GM23338 (cell line): ENCODE measurements at regions not wholly inside any gene's neighbourhood (a gene's known extent, or its start where the extent isn't known, plus 50 kb on each side); places are given as distances from the start of the nearest gene placed in this dataset.

Source experiments
- ATAC-seq: fragments of 200-7000 bp; cut with Tn5 transposase; 3 replicates; pipeline ENCODE4 v1.9.1; 2020
- DNase-seq: peaks from one replicate; pipeline ENCODE4 v3.0.0-alpha.2; 2015; ENCODE audit warnings: low spot score
- H2AFZ ChIP-seq: fragments of 200-600 bp; sonication (generic); 2 replicates; pipeline ENCODE4 v1.8.0; 2016; ENCODE audit warnings: antibody characterized with exemption, mild to moderate bottlenecking, moderate library complexity
- H3F3A ChIP-seq: fragments of 200-600 bp; sonication (generic); replicated peaks from 2 replicates; pipeline ENCODE4 v1.8.0; 2017; ENCODE audit warnings: antibody characterized with exemption, mixed run types, low read depth
- H3K27ac ChIP-seq: fragments of 200-600 bp; sonication (generic); 2 replicates; pipeline ENCODE4 v1.6.1; 2016; ENCODE audit warnings: low read depth
- H3K27me3 ChIP-seq: fragments of 200-600 bp; sonication (generic); 2 replicates; pipeline ENCODE4 v1.8.0; 2016; ENCODE audit warnings: mild to moderate bottlenecking, mixed run types, moderate library complexity; ENCODE audit not compliant: insufficient read depth
- H3K36me3 ChIP-seq: fragments of 200-600 bp; sonication (generic); 2 replicates; pipeline ENCODE4 v1.8.0; 2016; ENCODE audit warnings: mild to moderate bottlenecking; ENCODE audit not compliant: insufficient read depth
- H3K4me1 ChIP-seq: fragments of 200-600 bp; sonication (generic); 2 replicates; pipeline ENCODE4 v1.8.0; 2016; ENCODE audit warnings: mild to moderate bottlenecking, moderate library complexity; ENCODE audit not compliant: insufficient read depth
- H3K4me2 ChIP-seq: fragments of 200-600 bp; sonication (generic); 2 replicates; pipeline ENCODE4 v1.7.1; 2017; ENCODE audit warnings: mixed run types
- H3K4me3 ChIP-seq: fragments of 200-600 bp; sonication (generic); 2 replicates; pipeline ENCODE4 v1.6.1; 2016; ENCODE audit warnings: mixed run types
- H3K79me2 ChIP-seq: fragments of 200-600 bp; sonication (generic); replicated peaks from 2 replicates; pipeline ENCODE4 v1.8.0; 2017; ENCODE audit warnings: mild to moderate bottlenecking; ENCODE audit not compliant: insufficient read depth
- H3K9me2 ChIP-seq: fragments of 200-600 bp; sonication (generic); 2 replicates; pipeline ENCODE4 v1.8.0; 2017; ENCODE audit not compliant: insufficient read depth
- H4K20me1 ChIP-seq: fragments of 200-600 bp; sonication (generic); replicated peaks from 2 replicates; pipeline ENCODE4 v1.8.0; 2017; ENCODE audit warnings: mild to moderate bottlenecking; ENCODE audit not compliant: insufficient read depth
- H3K27ac Mint-ChIP-seq: 2 replicates; pipeline ENCODE4 v1.8.0; 2020; ENCODE audit warnings: inconsistent platforms, mild to moderate bottlenecking, moderate library complexity, mixed read lengths
- H3K27me3 Mint-ChIP-seq: 3 replicates; pipeline ENCODE4 v1.8.0; 2022; ENCODE audit warnings: low read depth, mild to moderate bottlenecking, moderate library complexity, mixed read lengths, inconsistent platforms; ENCODE audit not compliant: insufficient read depth, poor library complexity
- H3K36me3 Mint-ChIP-seq: 3 replicates; pipeline ENCODE4 v1.8.0; 2021; ENCODE audit warnings: low read depth, mild to moderate bottlenecking, inconsistent platforms, moderate library complexity, mixed read lengths
- H3K4me1 Mint-ChIP-seq: 3 replicates; pipeline ENCODE4 v1.8.0; 2020; ENCODE audit warnings: mild to moderate bottlenecking, inconsistent platforms, mixed read lengths
- H3K4me3 Mint-ChIP-seq: 3 replicates; pipeline ENCODE4 v1.8.0; 2021; ENCODE audit warnings: moderate library complexity, mild to moderate bottlenecking, inconsistent platforms, mixed read lengths
- H3K9me3 Mint-ChIP-seq: 3 replicates; pipeline ENCODE4 v1.8.0; 2020; ENCODE audit warnings: moderate library complexity, mild to moderate bottlenecking, inconsistent platforms, mixed read lengths
- EZH2 ChIP-seq: fragments of 200-600 bp; sonication (generic); IDR thresholded peaks from one replicate; pipeline ENCODE4 v1.8.0; 2017; ENCODE audit warnings: antibody characterized with exemption, mild to moderate bottlenecking, low read depth; ENCODE audit not compliant: unreplicated experiment
- EZH2phosphoT487 ChIP-seq: fragments of 200-600 bp; sonication (generic); IDR thresholded peaks from one replicate; pipeline ENCODE4 v1.8.1; 2018; ENCODE audit warnings: antibody characterized with exemption; ENCODE audit not compliant: unreplicated experiment
- JUNB ChIP-seq: IDR thresholded peaks from one replicate; pipeline ENCODE4 v1.6.1; 2016; ENCODE audit warnings: antibody characterized with exemption; ENCODE audit not compliant: unreplicated experiment
- STAT1 ChIP-seq: IDR thresholded peaks from one replicate; pipeline ENCODE4 v1.6.1; 2016; ENCODE audit warnings: antibody characterized with exemption; ENCODE audit not compliant: unreplicated experiment
- ZNF114 ChIP-seq: fragments of 250-450 bp; sonication (Bioruptor Pico); IDR thresholded peaks from 2 replicates; pipeline ENCODE4 v1.5.0; 2020; ENCODE audit warnings: mild to moderate bottlenecking, moderate library complexity
- ZNF331 ChIP-seq: fragments of 250-450 bp; sonication (Bioruptor Pico); IDR thresholded peaks from 2 replicates; pipeline ENCODE4 v1.5.0; 2020; ENCODE audit warnings: low read depth, mild to moderate bottlenecking, moderate library complexity
- TF ChIP-seq, protein P1 (sequence below): IDR thresholded peaks from 2 replicates; pipeline ENCODE4 v1.6.1; 2016; ENCODE audit warnings: antibody characterized with exemption
- TF ChIP-seq, protein P2 (sequence below): fragments of 250-450 bp; sonication (Bioruptor Pico); IDR thresholded peaks from 2 replicates; pipeline ENCODE4 v1.5.0; 2020; ENCODE audit warnings: mild to moderate bottlenecking, moderate library complexity
- TF ChIP-seq, protein P3 (sequence below), 2 experiments: fragments of 200-600 bp in 1 of 2; sonication (generic) in 1 of 2; conservative IDR thresholded peaks; 2 replicates each; pipeline versions ENCODE4 v1.5.1 to v1.6.1; 2016 to 2017; ENCODE audit warnings: antibody characterized with exemption in 2 of 2, low read depth in 2 of 2, mild to moderate bottlenecking in 2 of 2, moderate library complexity in 1 of 2

DNA sequence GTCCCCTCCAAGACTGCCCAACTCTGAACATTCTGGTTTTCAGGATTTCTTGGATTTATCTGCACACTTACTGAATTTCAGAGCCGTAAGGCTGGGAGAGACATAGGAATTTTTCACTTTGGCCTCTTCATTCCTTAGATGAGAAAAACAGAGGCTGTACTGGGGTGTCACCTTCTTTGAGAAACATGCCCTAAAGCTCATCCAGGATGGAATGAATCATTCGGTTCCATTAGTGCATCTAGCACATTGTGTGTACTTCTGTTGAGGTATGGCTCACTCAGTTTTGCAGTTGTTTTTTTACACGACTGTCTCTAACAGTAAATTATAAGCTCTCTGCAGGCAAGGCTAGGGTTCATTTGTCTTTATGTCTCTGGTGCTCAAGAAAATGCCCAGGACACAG lies 383.4 kb downstream of the GATA3 start:
- ATAC-seq: no peak
- no peaks in the 10 kb centered on the region for H3F3A ChIP-seq
- no peaks in the 10 kb centered on the region for H3K27me3 ChIP-seq
- TF ChIP-seq ZNF331 (CRISPR knock-in tag) (no peak), JUNB (no peak), ZNF114 (CRISPR knock-in tag) (no peak), EZH2phosphoT487 (no peak), EZH2 (no peak), STAT1 (no peak)
- TF ChIP-seq, protein P1, sequence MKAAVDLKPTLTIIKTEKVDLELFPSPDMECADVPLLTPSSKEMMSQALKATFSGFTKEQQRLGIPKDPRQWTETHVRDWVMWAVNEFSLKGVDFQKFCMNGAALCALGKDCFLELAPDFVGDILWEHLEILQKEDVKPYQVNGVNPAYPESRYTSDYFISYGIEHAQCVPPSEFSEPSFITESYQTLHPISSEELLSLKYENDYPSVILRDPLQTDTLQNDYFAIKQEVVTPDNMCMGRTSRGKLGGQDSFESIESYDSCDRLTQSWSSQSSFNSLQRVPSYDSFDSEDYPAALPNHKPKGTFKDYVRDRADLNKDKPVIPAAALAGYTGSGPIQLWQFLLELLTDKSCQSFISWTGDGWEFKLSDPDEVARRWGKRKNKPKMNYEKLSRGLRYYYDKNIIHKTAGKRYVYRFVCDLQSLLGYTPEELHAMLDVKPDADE: no peak
- TF ChIP-seq, protein P2, sequence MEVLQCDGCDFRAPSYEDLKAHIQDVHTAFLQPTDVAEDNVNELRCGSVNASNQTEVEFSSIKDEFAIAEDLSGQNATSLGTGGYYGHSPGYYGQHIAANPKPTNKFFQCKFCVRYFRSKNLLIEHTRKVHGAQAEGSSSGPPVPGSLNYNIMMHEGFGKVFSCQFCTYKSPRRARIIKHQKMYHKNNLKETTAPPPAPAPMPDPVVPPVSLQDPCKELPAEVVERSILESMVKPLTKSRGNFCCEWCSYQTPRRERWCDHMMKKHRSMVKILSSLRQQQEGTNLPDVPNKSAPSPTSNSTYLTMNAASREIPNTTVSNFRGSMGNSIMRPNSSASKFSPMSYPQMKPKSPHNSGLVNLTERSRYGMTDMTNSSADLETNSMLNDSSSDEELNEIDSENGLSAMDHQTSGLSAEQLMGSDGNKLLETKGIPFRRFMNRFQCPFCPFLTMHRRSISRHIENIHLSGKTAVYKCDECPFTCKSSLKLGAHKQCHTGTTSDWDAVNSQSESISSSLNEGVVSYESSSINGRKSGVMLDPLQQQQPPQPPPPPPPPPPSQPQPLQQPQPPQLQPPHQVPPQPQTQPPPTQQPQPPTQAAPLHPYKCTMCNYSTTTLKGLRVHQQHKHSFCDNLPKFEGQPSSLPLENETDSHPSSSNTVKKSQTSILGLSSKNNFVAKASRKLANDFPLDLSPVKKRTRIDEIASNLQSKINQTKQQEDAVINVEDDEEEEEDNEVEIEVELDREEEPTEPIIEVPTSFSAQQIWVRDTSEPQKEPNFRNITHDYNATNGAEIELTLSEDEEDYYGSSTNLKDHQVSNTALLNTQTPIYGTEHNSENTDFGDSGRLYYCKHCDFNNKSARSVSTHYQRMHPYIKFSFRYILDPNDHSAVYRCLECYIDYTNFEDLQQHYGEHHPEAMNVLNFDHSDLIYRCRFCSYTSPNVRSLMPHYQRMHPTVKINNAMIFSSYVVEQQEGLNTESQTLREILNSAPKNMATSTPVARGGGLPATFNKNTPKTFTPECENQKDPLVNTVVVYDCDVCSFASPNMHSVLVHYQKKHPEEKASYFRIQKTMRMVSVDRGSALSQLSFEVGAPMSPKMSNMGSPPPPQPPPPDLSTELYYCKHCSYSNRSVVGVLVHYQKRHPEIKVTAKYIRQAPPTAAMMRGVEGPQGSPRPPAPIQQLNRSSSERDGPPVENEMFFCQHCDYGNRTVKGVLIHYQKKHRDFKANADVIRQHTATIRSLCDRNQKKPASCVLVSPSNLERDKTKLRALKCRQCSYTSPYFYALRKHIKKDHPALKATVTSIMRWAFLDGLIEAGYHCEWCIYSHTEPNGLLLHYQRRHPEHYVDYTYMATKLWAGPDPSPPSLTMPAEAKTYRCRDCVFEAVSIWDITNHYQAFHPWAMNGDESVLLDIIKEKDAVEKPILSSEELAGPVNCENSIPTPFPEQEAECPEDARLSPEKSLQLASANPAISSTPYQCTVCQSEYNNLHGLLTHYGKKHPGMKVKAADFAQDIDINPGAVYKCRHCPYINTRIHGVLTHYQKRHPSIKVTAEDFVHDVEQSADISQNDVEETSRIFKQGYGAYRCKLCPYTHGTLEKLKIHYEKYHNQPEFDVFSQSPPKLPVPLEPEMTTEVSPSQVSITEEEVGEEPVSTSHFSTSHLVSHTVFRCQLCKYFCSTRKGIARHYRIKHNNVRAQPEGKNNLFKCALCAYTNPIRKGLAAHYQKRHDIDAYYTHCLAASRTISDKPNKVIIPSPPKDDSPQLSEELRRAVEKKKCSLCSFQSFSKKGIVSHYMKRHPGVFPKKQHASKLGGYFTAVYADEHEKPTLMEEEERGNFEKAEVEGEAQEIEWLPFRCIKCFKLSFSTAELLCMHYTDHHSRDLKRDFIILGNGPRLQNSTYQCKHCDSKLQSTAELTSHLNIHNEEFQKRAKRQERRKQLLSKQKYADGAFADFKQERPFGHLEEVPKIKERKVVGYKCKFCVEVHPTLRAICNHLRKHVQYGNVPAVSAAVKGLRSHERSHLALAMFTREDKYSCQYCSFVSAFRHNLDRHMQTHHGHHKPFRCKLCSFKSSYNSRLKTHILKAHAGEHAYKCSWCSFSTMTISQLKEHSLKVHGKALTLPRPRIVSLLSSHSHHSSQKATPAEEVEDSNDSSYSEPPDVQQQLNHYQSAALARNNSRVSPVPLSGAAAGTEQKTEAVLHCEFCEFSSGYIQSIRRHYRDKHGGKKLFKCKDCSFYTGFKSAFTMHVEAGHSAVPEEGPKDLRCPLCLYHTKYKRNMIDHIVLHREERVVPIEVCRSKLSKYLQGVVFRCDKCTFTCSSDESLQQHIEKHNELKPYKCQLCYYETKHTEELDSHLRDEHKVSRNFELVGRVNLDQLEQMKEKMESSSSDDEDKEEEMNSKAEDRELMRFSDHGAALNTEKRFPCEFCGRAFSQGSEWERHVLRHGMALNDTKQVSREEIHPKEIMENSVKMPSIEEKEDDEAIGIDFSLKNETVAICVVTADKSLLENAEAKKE: no peak
- TF ChIP-seq, protein P3, sequence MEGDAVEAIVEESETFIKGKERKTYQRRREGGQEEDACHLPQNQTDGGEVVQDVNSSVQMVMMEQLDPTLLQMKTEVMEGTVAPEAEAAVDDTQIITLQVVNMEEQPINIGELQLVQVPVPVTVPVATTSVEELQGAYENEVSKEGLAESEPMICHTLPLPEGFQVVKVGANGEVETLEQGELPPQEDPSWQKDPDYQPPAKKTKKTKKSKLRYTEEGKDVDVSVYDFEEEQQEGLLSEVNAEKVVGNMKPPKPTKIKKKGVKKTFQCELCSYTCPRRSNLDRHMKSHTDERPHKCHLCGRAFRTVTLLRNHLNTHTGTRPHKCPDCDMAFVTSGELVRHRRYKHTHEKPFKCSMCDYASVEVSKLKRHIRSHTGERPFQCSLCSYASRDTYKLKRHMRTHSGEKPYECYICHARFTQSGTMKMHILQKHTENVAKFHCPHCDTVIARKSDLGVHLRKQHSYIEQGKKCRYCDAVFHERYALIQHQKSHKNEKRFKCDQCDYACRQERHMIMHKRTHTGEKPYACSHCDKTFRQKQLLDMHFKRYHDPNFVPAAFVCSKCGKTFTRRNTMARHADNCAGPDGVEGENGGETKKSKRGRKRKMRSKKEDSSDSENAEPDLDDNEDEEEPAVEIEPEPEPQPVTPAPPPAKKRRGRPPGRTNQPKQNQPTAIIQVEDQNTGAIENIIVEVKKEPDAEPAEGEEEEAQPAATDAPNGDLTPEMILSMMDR (conservative IDR thresholded peaks at IDR 0.05; ENCODE audit: low read depth in 2 of 2): no peak
- H3K4me2 ChIP-seq: no peak overlapping the region
- H3K36me3 ChIP-seq: no peaks in the 10 kb centered on the region
- Mint-ChIP-seq H3K27ac (no peak overlapping the region), H3K27me3 (peaks cover 2% of the 10 kb centered on the region), H3K4me3 (no peak overlapping the region), H3K9me3 (no peaks in the 10 kb centered on the region), H3K4me1 (no peaks in the 10 kb centered on the region), H3K36me3 (no peaks in the 10 kb centered on the region)
- H3K79me2 ChIP-seq: no peaks in the 10 kb centered on the region
- H3K9me2 ChIP-seq: no peaks in the 10 kb centered on the region
- H3K27ac ChIP-seq: no peak overlapping the region
- H2AFZ ChIP-seq: no peak overlapping the region
- no peak overlapping the region for H3K4me3 ChIP-seq
- H3K4me1 ChIP-seq: no peaks in the 10 kb centered on the region
- DNase-seq: no peak
- no peaks in the 10 kb centered on the region for H4K20me1 ChIP-seq
